HepG2 (cell line): ENCODE measurements at regions not wholly inside any gene's neighbourhood (a gene's known extent, or its start where the extent isn't known, plus 50 kb on each side); places are given as distances from the start of the nearest gene placed in this dataset.

Experiments used
- ATAC-seq: fragments of 200-7000 bp; cut with Tn5 transposase; 3 replicates; pipeline ENCODE4 v1.9.1; 2020; ENCODE audit warnings: mild to moderate bottlenecking, moderate library complexity
- BruUV-seq: library from RNA; stranded (reverse); fragments of 400-500 nt; replicated peaks from 2 replicates; lab custom pipeline; 2021; lab: Mats Ljungman, UMichigan
- CTCF ChIA-PET: fragments of 300-600 bp; formaldehyde crosslinking; extraction: SDS; loops from one replicate; lab custom pipeline; 2021; ENCODE audit warnings: low total read pairs, inconsistent platforms, low intra/inter-chr PET ratio; lab: Yijun Ruan, JAX
- POLR2A ChIA-PET: fragments of 350-600 bp; sonication (Branson Sonifier 250); formaldehyde crosslinking; loops from one replicate; lab custom pipeline; 2020; ENCODE audit warnings: antibody characterized with exemption, inconsistent platforms; lab: Yijun Ruan, JAX
- DNase-seq: peaks from one replicate; pipeline ENCODE4 v3.0.0-alpha.2; 2015; ENCODE audit warnings: low spot score
- FAIRE-seq: peaks from 3 replicates; lab custom pipeline; 2011; peaks lifted over from hg19 to GRCh38; lab: Jason Lieb, UNC
- H2AFZ ChIP-seq: one replicate; pipeline ENCODE4 v1.6.1; 2011; ENCODE audit warnings: low read length, inconsistent platforms
- H3K27ac ChIP-seq: fragments of 300-600 bp; 3 replicates; pipeline ENCODE4 v1.8.0; 2011; ENCODE audit warnings: mixed run types, mild to moderate bottlenecking, mixed read lengths, low read length, inconsistent platforms; ENCODE audit not compliant: insufficient read depth; ENCODE audit errors: extremely low read length
- H3K27me3 ChIP-seq, 2 experiments: fragments of 200-600 bp in 1 of 2; 2 replicates in 1 of 2; 3 replicates in 1 of 2; pipeline versions ENCODE4 v1.6.0 to v1.8.0; 2011; ENCODE audit warnings: low read length in 2 of 2, mild to moderate bottlenecking in 2 of 2, moderate library complexity in 2 of 2, inconsistent platforms in 1 of 2; ENCODE audit not compliant: insufficient read depth in 2 of 2, control insufficient read depth in 1 of 2
- H3K36me3 ChIP-seq, 2 experiments: fragments of 200-600 bp in 1 of 2; replicated peaks in 1 of 2; 2 replicates in 1 of 2; 3 replicates in 1 of 2; pipeline versions ENCODE4 v1.5.1 to v1.8.0; 2011; ENCODE audit warnings: low read length in 2 of 2, inconsistent platforms in 1 of 2; ENCODE audit not compliant: insufficient read depth in 2 of 2, control insufficient read depth in 1 of 2
- H3K4me1 ChIP-seq: 2 replicates; pipeline ENCODE4 v1.5.1; 2012; ENCODE audit warnings: low read length, inconsistent platforms; ENCODE audit not compliant: insufficient read depth
- H3K4me2 ChIP-seq: 2 replicates; pipeline ENCODE4 v1.6.0; 2011; ENCODE audit warnings: low read depth, low read length, inconsistent platforms
- H3K4me3 ChIP-seq, 3 experiments: fragments of 200-600 bp in 1 of 3; sonication (generic), shearing (Covaris generic) in 1 of 3; replicated peaks in 1 of 3; 2 replicates each; pipeline ENCODE4 v1.5.1; 2011 to 2016; ENCODE audit warnings: low read length in 3 of 3, inconsistent platforms in 2 of 3, low read depth in 2 of 3, mild to moderate bottlenecking in 2 of 3, control low read depth in 1 of 3, mixed read lengths in 1 of 3; ENCODE audit not compliant: insufficient read depth in 1 of 3
- H3K79me2 ChIP-seq: one replicate; pipeline ENCODE4 v1.6.1; 2011; ENCODE audit warnings: low read length, inconsistent platforms; ENCODE audit not compliant: insufficient read depth
- H3K9ac ChIP-seq: 2 replicates; pipeline ENCODE4 v1.6.0; 2011; ENCODE audit warnings: mild to moderate bottlenecking, low read depth, low read length, inconsistent platforms; ENCODE audit not compliant: insufficient read depth
- H3K9me3 ChIP-seq: 2 replicates; pipeline ENCODE4 v1.5.1; 2012; ENCODE audit warnings: mild to moderate bottlenecking, low read length
- H4K20me1 ChIP-seq: 2 replicates; pipeline ENCODE4 v1.6.0; 2011; ENCODE audit warnings: inconsistent platforms, mild to moderate bottlenecking, low read length, moderate library complexity; ENCODE audit not compliant: insufficient read depth
- ADNP ChIP-seq: sonication (generic); formaldehyde crosslinking; IDR thresholded peaks from 2 replicates; pipeline ENCODE4 v1.4.0; 2020; ENCODE audit warnings: missing genetic modification reagents
- HDAC6 ChIP-seq: fragments of 200-600 bp; sonication (generic); IDR thresholded peaks from 2 replicates; pipeline ENCODE4 v1.7.0; 2017; ENCODE audit warnings: mild to moderate bottlenecking, antibody characterized with exemption, low read length, low read depth
- IRF9 ChIP-seq: sonication (generic); formaldehyde crosslinking; IDR thresholded peaks from 2 replicates; pipeline ENCODE4 v1.8.0; 2022; ENCODE audit warnings: missing genetic modification reagents, mild to moderate bottlenecking, borderline replicate concordance
- MATR3 ChIP-seq: sonication (generic); formaldehyde crosslinking; IDR thresholded peaks from 2 replicates; pipeline ENCODE4 v1.4.0; 2020; ENCODE audit warnings: missing genetic modification reagents
- NCOR1 ChIP-seq: fragments of 200-600 bp; sonication (generic); IDR thresholded peaks from 2 replicates; pipeline ENCODE4 v1.7.0; 2017; ENCODE audit warnings: antibody characterized with exemption, low read length, borderline replicate concordance
- SKI ChIP-seq: fragments of 450-650 bp; IDR thresholded peaks from one replicate; pipeline ENCODE4 v1.6.1; 2018; ENCODE audit warnings: mild to moderate bottlenecking; ENCODE audit not compliant: partially characterized antibody
- SP2 ChIP-seq: sonication (generic); formaldehyde crosslinking; IDR thresholded peaks from 2 replicates; pipeline ENCODE4 v1.5.1; 2020; ENCODE audit warnings: mild to moderate bottlenecking, missing genetic modification reagents
- ZBTB44 ChIP-seq: sonication (generic); formaldehyde crosslinking; IDR thresholded peaks from 2 replicates; pipeline ENCODE4 v1.4.0; 2020; ENCODE audit warnings: missing genetic modification reagents
- ZNF282 ChIP-seq: fragments of 450-650 bp; IDR thresholded peaks from 2 replicates; pipeline ENCODE4 v1.6.1; 2018; ENCODE audit not compliant: partially characterized antibody
- ZNF670 ChIP-seq: sonication (generic); formaldehyde crosslinking; IDR thresholded peaks from 2 replicates; pipeline ENCODE4 v1.8.0; 2022; ENCODE audit warnings: mild to moderate bottlenecking, missing genetic modification reagents, borderline replicate concordance
- ZNF850 ChIP-seq: sonication (generic); formaldehyde crosslinking; conservative IDR thresholded peaks from 2 replicates; pipeline ENCODE4 v1.9.0; 2021; ENCODE audit warnings: mild to moderate bottlenecking, missing genetic modification reagents
- WGBS: methylation state at CpG from one replicate; pipeline ENCODE4 v1.1.6; 2017; ENCODE audit warnings: low lambda C conversion rate; 5-methylcytosine and 5-hydroxymethylcytosine counted together
- in situ Hi-C: cut with HindIII; loops from 2 replicates; pipeline ENCODE4 v1.10.0; 2017; ENCODE audit warnings: low pct_unique_long_range_greater_than_20kb; ENCODE audit not compliant: extremely low pct_ligation_motif_present
- intact Hi-C: fragments of 100-400 bp; cut with micrococcal nuclease; formaldehyde crosslinking; loops from one replicate; pipeline ENCODE4 v1.10.0; 2022; ENCODE audit not compliant: unreplicated experiment

- FAIRE-seq (no peak), DNase-seq (no peak), ATAC-seq (no peak)
- Histone ChIP-seq H3K36me3 (no peaks in the 10 kb centered on the region), H4K20me1 (no peaks in the 10 kb centered on the region), H3K4me2 (no peak overlapping the region), H2AFZ (no peak overlapping the region), H3K27ac (no peak overlapping the region), H3K4me3 (no peak overlapping the region), H3K4me1 (no peaks in the 10 kb centered on the region), H3K27me3 (no peaks in the 10 kb centered on the region), H3K9me3 (peaks cover 74% of the 10 kb centered on the region), H3K9ac (no peak overlapping the region), H3K79me2 (no peaks in the 10 kb centered on the region)
- BruUV-seq, result no TSS peak
- intact Hi-C loops, result no loop called here
- CTCF ChIA-PET, result no interaction called here
- POLR2A ChIA-PET, result no interaction called here
- in situ Hi-C loops, result no loop called here
- 0% methylated on average over 2 of the region's 2 CpGs for whole genome bisulfite sequencing
- TF ChIP-seq SP2 (CRISPR knock-in tag) (no peak), ADNP (CRISPR knock-in tag) (no peak)
Measured at GRCh38 chr5:13278811-13279210, 665.7 kb downstream of the DNAH5 start.

GRCh38 chr5:13278148-13278547 is 666.3 kb downstream of the DNAH5 start:
- Histone ChIP-seq H3K27me3 (no peaks in the 10 kb centered on the region), H3K4me1 (no peaks in the 10 kb centered on the region), H3K27ac (no peak overlapping the region), H3K4me2 (no peak overlapping the region), H3K9me3 (peaks cover 73% of the 10 kb centered on the region), H2AFZ (no peak overlapping the region), H4K20me1 (no peaks in the 10 kb centered on the region), H3K4me3 (no peak overlapping the region), H3K79me2 (no peaks in the 10 kb centered on the region), H3K9ac (no peak overlapping the region), H3K36me3 (no peaks in the 10 kb centered on the region)
- POLR2A ChIA-PET, result no interaction called here
- in situ Hi-C loops, result no loop called here
- no TSS peak for BruUV-seq
- FAIRE-seq (no peak), DNase-seq (no peak), ATAC-seq (no peak)
- CTCF ChIA-PET, result no interaction called here
- TF ChIP-seq HDAC6 (no peak), ZNF670 (CRISPR knock-in tag) (no peak), MATR3 (CRISPR knock-in tag) (no peak), IRF9 (CRISPR knock-in tag) (no peak), ZBTB44 (CRISPR knock-in tag) (no peak), ZNF282 (no peak), NCOR1 (no peak), ZNF850 (no peak), SKI (no peak)
- WGBS, result 15% methylated on average over 2 of the region's 2 CpGs
- intact Hi-C loops, result no loop called here
